Effector CD4-positive, alpha-beta T cell (primary cell): ENCODE measurements at regions not wholly inside any gene's neighbourhood (a gene's known extent, or its start where the extent isn't known, plus 50 kb on each side); places are given as distances from the start of the nearest gene placed in this dataset.
A peak's percentile ranks its signal among the peaks of the same experiment; 100 is the strongest.

Experiments
- DNase-seq: peaks from one replicate; pipeline ENCODE4 v3.0.0-alpha.2; 2020

DNA sequence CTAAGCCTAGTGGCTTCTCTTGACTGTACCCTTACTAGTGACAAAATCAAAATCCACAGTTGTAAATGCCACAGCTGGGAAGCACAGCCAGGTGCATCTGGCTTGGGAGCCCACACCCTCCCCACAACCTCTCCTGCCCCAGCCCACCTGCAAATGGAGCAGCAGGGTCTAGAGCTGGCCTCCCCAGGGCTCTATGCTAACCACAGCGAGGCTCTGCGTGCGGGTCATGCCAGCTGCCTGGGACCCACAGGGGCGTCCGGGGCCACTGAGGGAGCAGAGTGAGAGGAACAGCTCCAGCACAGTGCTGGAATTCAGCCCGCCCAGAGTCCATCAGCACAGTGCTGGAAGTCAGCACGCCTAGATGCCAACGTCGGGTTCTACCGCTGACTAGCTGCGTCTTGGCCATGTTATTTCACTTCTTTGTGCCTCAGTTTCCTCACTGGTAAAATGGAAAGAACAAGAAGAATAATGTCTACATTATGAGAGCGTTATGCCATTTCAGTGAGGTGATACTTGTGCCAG lies 109.1 kb upstream of the ID2 start:
- no peak for DNase-seq

DNA sequence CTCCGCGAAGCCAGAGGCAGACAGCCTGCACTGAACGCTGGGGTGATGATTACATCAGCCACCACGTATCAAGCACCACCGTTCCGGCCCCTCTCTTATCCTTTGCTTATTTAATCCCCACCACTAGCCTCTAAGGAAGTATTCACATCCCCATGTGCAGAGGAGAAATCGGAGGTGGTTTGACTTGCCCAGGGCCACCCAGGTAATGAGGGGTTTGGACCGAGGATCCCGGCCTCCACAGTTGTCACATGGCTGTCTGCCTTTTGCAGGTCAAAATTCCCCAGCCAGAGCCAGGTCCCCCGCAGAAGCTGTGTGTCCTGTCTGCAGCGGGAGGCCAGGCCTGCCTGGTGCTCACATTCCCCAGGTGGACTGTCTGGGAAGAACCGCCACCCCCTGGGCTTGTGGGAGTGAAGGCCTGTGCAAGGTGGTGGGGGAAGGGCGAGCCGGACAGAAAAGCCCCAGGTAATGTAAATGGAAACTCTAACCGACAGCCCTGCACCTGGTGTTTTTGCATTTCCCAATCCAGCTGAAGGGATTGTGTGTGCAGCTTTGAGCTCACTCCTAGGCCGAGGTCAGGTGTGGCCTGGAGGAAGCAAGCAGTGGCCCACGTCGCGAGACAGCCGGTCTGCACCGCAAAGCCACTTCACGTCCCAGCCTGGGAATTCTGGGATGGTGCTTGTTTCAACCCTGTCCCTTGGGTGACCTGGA lies 108.5 kb upstream of the ID2 start:
- no peak for DNase-seq

DNA sequence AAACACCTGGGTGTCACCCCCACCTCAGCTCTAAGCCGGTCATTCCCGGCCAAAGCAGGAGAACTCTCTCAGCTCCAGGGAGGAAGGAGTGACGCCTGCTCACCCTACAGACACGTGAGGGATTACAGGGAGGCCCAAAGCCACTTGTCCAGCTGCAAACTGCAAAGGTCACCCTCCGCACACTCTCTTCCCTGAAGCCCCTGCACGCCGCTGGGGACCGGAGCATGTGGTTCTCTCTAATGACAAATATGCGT lies 108.0 kb upstream of the ID2 start:
- no peak for DNase-seq

DNA sequence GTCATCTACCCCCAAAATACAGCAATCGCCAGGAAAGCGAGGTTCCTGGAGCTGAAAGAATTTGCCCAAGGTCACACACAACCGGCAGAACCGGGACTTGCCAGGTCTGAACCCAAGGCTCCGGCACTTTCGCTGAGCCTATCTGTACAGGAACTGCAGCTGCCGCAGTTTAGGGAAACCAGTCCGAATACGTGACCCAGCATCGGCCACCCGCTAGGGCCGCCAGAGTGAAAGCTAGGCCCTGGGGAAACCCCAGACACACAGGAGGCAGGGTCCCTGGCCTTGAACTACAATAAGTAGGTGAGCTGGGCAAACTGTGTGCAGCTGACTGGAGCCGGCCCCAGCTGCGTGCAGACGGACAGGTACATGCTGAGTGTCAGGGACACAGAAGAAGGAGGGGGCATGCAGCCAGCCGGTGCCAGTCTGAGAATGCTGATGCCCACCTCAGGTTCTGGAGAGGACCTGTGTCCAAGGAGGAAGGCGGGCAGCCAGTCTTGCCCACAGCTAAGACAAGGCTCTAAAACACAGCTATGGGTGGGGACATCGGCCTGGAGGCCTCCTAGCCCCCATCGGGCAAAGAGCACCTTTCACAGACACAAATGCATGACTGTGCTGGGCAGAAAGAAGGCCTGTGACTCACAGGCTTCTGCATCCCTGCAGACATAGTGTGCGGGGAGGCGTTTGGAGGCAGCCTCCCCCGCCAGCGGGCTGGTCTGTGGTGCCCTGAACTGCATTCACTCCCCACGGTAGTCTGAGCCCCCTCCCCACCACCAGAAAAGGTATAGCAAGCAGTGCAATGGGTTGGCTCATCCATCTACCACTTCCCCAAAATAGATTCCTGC lies 107.4 kb upstream of the ID2 start:
- no peak for DNase-seq

DNA sequence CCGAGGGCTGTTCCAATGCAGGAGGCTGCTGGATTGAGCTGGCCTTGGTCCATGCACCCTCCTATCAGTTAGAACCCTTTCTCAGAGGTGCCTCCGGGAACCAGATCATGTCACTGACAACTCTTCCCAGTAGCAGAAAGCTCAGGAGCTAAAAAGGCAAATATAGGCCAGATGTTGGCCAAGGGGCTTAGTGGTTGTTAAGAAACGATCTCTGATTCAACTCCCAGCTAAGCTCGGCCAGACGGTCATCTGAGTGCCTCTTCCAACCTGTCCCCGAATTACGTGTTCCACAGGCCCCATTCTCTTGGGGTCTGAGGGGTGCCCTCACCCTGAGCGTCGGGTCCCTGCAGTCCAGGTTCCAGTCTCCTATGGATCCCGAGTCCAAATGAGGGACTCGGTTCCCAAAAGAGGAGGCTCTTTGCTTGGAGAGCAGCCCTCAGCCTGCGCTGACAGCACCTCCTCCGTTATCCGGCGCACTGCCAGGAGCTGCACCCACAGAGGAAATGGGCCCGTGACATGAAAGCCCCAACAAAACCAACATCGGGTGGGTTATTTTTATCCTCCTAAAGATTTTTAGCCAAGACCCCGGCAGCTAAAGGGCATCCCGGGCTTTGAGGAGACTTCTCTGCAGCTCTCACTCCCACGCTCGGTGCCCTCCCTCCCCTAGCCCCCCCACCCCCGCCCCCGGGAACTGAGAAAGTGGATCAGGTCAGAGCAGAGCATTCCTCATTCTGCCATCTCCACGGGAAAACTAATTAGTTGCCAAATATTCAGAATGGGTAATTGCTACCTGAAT lies 106.6 kb upstream of the ID2 start:
- DNase-seq = peak; percentile 26

DNA sequence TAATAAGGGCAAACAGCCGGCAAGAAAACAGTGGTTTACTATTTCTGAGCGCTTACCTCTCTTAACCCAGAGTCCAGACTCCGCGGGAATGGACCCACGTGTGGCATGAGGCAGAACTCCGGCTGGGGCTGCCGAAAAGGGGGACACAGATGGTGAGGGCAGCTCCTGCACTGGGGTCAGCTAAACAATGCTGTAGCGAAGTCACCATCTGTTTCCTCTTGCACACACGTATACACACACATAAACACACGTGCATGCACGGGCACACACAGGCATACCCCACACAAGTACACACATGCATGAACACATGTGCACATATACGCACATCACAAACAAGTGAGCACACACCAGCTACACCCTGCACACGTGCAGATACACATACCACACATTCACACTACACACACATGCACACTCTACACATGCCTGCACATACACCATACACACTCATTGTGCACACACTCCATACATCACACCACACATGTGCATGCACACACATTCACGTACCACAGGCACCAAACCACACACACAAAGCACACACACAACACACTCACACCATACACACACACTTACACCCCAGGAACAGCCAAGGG lies 105.9 kb upstream of the ID2 start:
- DNase-seq = no peak

DNA sequence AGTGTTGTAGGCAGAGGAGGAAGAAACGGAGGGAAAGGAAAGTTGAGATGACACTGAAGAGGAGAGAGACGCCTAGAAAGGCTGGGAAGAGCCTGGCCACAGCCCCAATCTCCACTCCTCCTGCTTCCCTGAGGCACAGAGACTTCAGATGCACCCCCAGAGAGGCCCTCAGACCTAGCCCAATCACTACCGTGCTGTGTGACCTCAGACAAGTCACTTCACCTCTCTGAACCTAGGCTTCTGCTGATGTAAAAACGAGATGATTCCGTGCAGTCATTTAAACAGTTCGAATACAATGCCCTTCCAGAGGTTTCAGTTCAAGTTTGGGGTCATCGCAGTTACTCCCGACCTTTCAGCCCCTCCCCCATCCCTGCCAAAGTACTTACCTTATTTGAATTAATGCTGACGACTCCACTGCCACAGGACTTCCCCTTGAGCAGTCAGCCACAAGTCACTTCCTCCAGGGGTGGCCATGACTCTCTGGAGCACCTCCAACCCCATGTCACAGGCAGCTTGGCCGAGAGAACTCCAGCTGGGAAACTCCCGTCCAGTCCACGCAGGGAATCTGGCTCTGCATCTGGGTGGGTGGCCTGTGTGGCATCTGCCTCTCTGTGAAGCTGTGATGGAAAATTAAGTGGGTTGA lies 105.2 kb upstream of the ID2 start:
- DNase-seq = peak; percentile 10

DNA sequence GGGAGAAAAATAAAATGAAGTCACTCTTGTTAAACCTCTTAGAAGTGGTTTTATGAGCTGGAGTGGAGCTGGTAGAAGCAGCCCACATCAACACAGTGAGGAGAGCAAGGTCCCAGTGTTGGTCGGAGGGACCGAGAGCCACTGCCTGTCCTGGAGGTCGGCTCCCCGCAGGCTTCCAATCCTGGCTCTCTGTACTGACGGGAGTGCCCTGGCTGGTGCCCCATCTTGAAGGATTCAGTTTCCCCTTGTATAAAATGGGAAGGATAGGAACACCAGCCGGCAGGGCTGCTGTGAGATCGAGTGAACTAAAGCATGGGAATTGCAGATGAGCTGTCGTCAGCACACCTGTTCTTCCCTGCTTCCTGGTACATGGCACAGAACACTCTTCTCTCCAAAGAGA lies 104.3 kb upstream of the ID2 start:
- no peak for DNase-seq

DNA sequence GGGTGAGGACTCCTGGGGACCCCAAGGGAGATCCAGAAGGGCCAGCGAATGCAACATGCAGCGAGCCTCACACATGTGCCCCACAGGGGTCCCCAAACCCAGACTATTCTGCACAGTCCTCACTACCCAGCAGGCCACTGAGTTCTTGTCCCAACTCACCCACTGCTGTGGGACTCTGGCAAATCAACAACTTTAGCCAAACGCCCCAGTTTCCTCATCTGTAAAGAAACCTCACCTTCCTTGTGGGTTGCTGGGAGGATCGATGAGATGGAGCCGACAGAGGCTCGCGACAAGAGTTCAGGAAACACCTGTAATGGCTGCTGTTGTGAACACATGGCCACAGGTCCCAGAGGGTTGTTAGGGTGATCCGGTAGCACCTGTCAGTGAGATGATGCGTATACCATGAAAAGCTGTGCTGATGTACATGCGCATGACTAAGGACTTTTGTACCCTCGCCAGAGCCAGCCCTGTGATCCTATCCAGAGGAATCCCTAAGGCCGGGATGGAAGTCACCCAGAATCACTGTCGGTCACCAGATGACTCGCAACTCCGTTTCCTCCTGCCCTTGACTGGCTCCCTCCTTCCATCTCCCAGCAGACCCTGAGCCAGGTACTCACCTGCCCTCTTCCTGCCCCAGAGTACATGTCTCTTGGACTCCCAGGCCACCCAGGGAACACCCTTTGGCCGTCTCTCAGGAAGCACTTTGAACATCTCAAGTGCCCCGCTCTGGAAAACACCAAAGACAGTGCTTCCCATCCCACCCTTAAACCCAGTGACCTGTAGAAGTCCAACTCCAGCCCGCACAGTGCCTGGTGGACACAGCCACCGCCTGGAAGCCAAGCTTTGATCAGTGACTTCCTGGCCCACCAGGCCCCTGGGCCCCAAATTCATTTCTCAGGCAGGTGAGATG lies 103.3 kb upstream of the ID2 start:
- DNase-seq = no peak

DNA sequence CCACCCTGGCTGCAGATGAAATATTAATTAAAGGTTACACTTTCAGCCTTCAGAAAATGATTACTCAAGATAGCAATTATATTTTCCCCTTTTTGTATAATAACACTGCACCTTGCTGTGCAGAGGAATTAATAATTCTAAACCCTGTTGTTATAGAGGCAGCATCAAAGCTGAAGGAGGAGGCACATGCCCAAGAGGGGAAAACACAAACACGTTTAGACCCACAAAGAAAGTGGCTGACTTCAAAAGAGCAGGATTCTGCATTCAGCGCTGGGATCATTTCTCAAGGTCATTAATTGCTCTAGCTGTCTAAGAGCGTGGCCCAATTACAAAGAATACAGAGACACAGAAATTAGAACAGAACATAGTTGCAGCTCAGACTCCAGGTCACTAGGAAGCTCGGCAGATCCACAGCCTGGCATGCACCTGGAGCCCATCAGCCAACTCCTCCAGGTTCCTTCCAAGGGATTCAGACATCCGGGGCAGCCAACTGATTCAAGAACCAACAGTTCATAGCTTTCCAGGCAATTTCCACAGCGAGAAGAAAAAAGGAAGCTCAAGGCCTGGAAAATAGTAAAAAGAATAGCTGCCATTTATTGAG lies 102.3 kb upstream of the ID2 start:
- DNase-seq = no peak

DNA sequence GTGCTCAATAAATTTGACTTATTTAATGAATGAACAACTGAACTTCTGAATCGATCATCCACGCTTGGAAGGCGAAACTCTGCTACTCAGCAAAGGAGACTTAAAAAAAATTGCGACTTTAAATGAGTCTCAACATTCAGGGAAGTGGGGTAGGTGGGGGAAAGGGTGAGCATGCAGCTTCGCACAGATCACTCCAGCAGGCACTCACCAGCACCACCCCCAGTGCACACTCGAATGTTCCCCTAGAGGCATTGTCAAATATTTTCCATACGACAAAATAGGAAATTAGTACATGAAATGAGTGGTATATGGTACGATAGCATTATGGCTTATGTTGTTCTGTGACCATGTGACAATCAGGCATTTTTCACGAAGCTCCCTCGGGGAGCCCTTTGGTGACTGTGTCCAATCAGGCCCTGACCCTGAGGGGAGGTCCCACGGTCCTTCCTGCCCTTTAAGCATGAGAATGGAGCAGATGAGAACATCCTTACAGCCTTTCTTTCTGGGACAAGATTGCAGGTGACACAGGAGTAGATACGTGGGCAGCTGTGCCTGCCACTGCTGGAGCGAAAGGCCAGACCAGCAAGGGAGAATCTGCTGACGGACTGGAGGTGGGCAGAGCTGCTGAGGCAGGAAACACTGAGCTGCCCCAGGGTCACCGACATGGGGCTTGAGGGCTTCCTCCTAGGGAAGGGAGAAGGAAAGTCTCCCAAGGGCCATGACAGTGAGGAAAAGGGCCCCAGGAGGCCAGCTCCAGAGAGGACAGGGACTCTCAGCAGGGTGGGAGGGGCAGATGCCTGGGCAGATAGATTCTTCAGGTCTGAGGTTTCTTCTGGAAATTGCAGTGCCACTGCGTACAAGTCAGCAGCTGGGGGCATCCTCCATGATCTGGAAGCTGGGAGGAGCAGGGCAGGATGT lies 101.3 kb upstream of the ID2 start:
- no peak for DNase-seq

DNA sequence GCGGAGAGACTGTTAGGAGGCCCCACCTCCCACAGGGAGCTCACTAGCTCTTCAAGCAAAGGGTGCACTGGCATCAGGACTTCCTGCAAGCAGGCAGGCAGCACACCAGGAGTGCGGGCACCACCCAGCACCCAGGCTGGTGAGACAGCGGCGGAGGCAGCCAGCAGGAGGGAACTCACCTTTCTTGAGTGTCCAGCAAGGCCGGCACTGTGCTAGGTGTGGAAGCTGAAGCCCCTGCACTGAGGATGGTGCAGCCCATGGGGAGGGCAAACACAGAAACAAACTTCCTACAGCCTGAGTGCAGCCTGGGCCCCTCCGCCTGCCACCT lies 100.7 kb upstream of the ID2 start:
- DNase-seq = no peak

DNA sequence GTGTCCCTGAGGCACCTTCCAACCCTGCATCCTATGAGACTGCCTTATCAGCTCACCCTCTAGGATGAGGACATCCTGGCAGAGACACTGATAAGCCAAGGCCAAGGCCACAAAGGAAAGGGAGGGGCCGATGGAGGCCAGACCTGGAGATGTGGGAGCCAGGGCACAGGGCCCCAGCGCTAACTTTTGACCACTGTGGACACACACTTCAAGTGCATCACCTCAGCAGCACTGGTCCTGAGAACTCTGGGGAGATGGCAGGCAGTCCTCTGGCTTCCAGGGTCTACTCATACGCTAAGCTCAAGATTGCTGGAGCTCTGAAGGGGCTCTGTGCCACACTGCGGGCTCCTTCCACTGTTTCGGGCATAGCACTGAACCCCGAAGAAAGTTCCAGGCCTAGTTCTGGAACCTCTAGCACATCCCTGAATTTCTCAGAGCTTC lies 100.2 kb upstream of the ID2 start:
- DNase-seq = no peak

DNA sequence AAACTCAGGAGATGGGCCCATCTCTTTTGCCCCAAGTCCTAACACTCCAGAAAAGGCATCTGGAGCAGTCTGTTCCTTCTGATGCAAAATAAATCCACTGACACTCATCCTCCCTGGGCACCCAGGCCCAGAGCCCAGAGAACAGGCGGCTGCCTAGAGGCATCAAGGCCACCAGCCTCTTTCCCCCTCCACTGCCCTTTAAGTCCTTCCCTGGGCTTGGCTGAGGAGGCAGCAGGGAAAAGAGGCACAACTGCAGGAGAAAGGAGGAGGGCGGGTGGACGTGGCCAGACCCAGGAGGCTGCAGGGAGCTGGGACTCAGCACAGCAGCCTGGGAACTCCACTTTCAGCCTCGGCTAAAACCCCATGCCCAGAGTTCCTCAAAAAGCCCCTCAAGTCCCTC lies 99.7 kb upstream of the ID2 start:
- no peak for DNase-seq

DNA sequence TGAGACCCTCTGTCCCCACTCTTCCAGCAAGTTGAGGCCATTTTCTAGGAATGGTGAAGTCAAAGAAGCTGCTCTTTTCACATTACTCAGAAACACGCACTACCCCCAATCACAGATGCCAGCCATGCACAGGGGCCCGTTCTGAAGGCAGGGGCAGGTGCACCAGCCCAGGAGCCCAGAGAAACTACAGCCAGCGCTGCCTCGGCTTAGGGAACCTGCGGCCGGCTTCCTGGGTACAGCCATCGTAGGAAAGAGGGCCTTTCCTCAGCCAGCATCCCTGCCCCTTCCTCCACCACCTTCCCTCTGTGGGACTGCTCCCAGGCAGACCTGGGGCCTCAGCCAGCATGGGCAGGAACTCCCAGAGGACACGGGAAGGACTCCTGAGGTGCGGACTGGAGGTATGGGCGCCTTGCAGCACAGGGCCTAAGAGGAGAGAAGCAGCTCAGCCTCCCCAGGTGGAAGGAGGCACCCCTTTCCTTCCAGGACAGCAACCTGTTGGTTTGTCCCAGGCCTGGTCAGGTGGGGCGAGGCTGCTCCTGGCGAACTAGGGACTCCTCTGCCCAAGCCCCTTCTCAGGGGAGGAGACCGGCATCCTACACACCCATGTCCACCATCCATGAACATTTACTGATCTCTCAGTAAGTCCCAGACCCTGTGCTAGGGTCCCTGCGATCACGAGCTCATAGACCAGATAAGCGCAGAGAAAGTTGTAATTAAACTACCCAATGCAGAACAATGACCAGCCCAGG lies 99.0 kb upstream of the ID2 start:
- DNase-seq = no peak

DNA sequence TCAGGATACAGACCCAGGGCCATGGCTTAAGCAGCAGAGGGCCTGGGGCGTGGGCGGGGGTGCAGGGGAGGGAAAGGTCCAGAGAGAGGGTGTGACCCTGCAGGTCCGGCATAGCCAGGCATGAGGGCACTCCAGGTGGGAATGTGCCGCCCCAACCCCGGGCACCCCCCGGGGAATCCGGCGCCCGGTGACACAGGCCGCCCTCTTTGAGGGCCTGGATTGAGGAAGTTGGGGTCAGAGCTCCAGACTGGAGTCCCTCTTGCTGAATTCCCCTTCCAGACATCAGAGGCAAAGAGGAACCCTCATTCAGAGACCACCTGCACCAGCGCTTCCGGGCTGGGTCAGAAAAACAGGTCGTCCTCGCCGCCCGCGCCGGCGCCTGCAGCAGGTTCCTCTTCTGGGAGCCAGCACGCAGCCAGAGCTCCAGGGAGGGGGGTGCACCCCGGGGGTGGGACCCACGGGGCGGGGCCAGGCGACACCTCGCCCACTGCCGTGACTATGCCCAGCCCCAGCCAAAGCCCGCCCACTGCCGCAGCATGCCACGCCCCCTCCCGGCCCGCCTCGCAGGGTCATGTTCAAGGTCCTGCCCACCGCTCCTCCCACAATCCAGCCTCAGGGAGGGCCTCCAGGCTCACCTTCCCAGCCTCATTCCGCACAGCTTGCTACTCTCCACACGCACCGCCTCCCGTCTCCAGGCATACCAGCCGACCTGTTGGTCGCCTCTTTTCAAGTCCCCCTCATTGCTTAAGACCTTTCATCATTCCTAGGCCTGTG lies 98.3 kb upstream of the ID2 start:
- DNase-seq = peak; percentile 36

DNA sequence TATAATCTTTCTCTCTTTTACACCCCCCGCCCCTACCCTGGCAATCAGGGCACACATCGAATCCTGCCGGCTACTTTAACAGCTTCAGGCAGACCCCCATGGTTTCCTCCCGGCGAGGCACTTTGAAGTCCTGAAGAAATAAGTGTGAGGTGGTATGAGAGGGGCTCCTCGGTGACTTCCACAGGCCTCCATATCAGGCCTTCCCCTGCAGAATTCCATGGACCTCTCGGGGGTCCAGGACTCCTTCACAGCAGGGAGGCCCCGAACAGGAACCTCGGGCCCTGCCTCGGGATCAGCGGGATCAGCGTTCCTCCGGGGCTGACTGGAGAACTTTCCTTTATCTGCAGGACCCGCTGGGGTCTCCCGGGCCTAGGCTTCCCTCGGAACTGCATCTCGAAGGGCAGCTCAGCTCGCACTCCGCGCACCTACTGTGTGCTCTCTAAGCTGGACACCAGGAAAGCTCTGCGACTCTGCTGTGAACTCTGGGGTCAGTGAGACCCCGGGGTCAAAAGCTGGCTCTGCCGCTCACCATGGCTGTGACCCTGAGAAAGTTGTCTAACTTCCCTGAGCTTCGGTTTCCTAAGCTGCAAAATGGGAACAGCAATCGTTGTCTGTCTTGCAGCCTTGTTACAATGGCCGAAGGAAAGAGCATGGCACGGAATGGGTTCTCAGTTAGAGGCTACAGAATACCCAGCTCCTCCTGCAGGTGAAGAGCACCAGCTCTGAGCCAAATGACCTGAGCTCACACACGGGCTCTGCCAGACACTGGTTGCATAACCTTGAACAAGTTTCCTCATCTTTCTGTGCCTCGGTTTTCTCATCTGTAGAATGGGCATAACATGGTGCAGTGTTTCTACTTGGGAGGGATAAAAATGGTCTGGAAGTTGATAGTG lies 97.4 kb upstream of the ID2 start:
- DNase-seq = no peak
